Vagina (tissue), 2 donors: ENCODE measurements at regions not wholly inside any gene's neighbourhood (a gene's known extent, or its start where the extent isn't known, plus 50 kb on each side); places are given as distances from the start of the nearest gene placed in this dataset.

Source experiments
- DNase-seq, 2 donors: peaks; one replicate each; pipeline ENCODE4 v3.0.0-alpha.2; 2017; ENCODE audit errors: extremely low spot score in 2 of 2
- H3K27ac ChIP-seq: fragments of 200-600 bp; sonication (generic); one replicate; pipeline ENCODE4 v1.5.1; 2019
- H3K27me3 ChIP-seq: fragments of 200-600 bp; sonication (generic); one replicate; pipeline ENCODE4 v1.5.1; 2019
- H3K36me3 ChIP-seq, 2 donors: fragments of 200-600 bp; sonication (generic); one replicate each; pipeline ENCODE4 v1.5.1; 2017 to 2019
- H3K4me1 ChIP-seq: fragments of 200-600 bp; sonication (generic); one replicate; pipeline ENCODE4 v1.5.1; 2019
- H3K4me3 ChIP-seq, 2 donors: fragments of 200-600 bp; sonication (generic); 1 replicate in 1 of 2; 2 replicates in 1 of 2; pipeline ENCODE4 v1.5.1; 2016 to 2019
- H3K9me3 ChIP-seq: fragments of 200-600 bp; sonication (generic); one replicate; pipeline ENCODE4 v1.5.1; 2019
- CTCF ChIP-seq, 3 experiments: fragments of 450-650 bp in 2 of 3; fragments of 200-600 bp in 1 of 3; sonication (generic) in 1 of 3; IDR thresholded peaks; one replicate each; pipeline ENCODE4 v1.5.1; 2017 to 2019; ENCODE audit warnings: antibody characterized with exemption in 3 of 3, mild to moderate bottlenecking in 2 of 3, moderate library complexity in 2 of 3
- POLR2A ChIP-seq, 2 donors: fragments of 450-650 bp; IDR thresholded peaks; one replicate each; pipeline ENCODE4 v1.6.1; 2017; ENCODE audit warnings: antibody characterized with exemption in 2 of 2, mild to moderate bottlenecking in 2 of 2, moderate library complexity in 2 of 2
- POLR2AphosphoS5 ChIP-seq, 2 donors: sonication (generic); formaldehyde crosslinking; IDR thresholded peaks; one replicate each; pipeline ENCODE4 v1.9.0; 2017; ENCODE audit warnings: antibody characterized with exemption in 2 of 2, mild to moderate bottlenecking in 2 of 2, low read depth in 1 of 2; ENCODE audit not compliant: insufficient read depth in 1 of 2
- intact Hi-C: fragments of 100-400 bp; cut with DNase I; formaldehyde crosslinking; loops from one replicate; pipeline ENCODE4 v1.15.1; 2023

- Histone ChIP-seq H3K27me3 (no peaks in the 10 kb centered on the region), H3K27ac (peak overlapping the region; percentile 79), H3K9me3 (no peaks in the 10 kb centered on the region), H3K36me3 (no peaks in the 10 kb centered on the region), H3K4me1 (peaks cover 35% of the 10 kb centered on the region), H3K4me3 (no peak overlapping the region)
- no peak for DNase-seq
- intact Hi-C loops, result no loop called here
- TF ChIP-seq POLR2A (IDR thresholded peaks at IDR 0.05) (no peak), POLR2AphosphoS5 (IDR thresholded peaks at IDR 0.05; ENCODE audit: insufficient read depth in 1 of 2, low read depth in 1 of 2) (no peak), CTCF (IDR thresholded peaks at IDR 0.05) (no peak)
Observed at GRCh38 chr5:68419637-68420452, 204.3 kb downstream of the PIK3R1 start.

- no peak overlapping the region for H3K4me3 ChIP-seq
- H3K27me3 ChIP-seq, result no peaks in the 10 kb centered on the region
- intact Hi-C loops, result no loop called here
- H3K4me1 ChIP-seq, result peaks cover 44% of the 10 kb centered on the region
- no peak for TF ChIP-seq POLR2A (IDR thresholded peaks at IDR 0.05)
- TF ChIP-seq CTCF (IDR thresholded peaks at IDR 0.05), result no peak
- no peaks in the 10 kb centered on the region for H3K36me3 ChIP-seq
- DNase-seq, result no peak
- no peaks in the 10 kb centered on the region for H3K9me3 ChIP-seq
- H3K27ac ChIP-seq, result peak overlapping the region; percentile 79
Observed at GRCh38 chr5:68420476-68421344, 205.2 kb downstream of the PIK3R1 start.

GRCh38 chr5:68421485-68422220 lies 206.1 kb downstream of the PIK3R1 start:
- Histone ChIP-seq H3K27ac (no peak overlapping the region), H3K4me1 (peaks cover 46% of the 10 kb centered on the region), H3K9me3 (no peaks in the 10 kb centered on the region), H3K36me3 (no peaks in the 10 kb centered on the region), H3K27me3 (no peaks in the 10 kb centered on the region), H3K4me3 (no peak overlapping the region)
- intact Hi-C loops, result no loop called here
- TF ChIP-seq CTCF (IDR thresholded peaks at IDR 0.05) (no peak), POLR2A (IDR thresholded peaks at IDR 0.05) (no peak), POLR2AphosphoS5 (IDR thresholded peaks at IDR 0.05; ENCODE audit: insufficient read depth in 1 of 2, low read depth in 1 of 2) (no peak)
- no peak for DNase-seq

- Histone ChIP-seq H3K4me1 (peaks cover 46% of the 10 kb centered on the region), H3K9me3 (no peaks in the 10 kb centered on the region), H3K4me3 (no peak overlapping the region), H3K27me3 (no peaks in the 10 kb centered on the region), H3K36me3 (no peaks in the 10 kb centered on the region), H3K27ac (no peak overlapping the region)
- TF ChIP-seq POLR2AphosphoS5 (IDR thresholded peaks at IDR 0.05; ENCODE audit: insufficient read depth in 1 of 2, low read depth in 1 of 2), result no peak
- TF ChIP-seq CTCF (IDR thresholded peaks at IDR 0.05), result no peak
- no peak for TF ChIP-seq POLR2A (IDR thresholded peaks at IDR 0.05)
- intact Hi-C loops, result no loop called here
- DNase-seq, result no peak
Observed at GRCh38 chr5:68423154-68423811, 207.7 kb downstream of the PIK3R1 start.
